ENCODE measurements at regions not wholly inside any gene's neighbourhood (a gene's known extent, or its start where the extent isn't known, plus 50 kb on each side); places are given as distances from the start of the nearest gene placed in this dataset.

- no peak overlapping the region for H2AFZ ChIP-seq (ENCODE audit: low read depth, low read length)
Measured at GRCh38 chr2:54381293-54381692, 74.8 kb upstream of the SPTBN1 start.

GRCh38 chr2:54382601-54383000 is 73.5 kb upstream of the SPTBN1 start:
- Histone ChIP-seq H3K4me1 (ENCODE audit: insufficient read depth, low read length) (peaks cover 31% of the 10 kb centered on the region), H3K27me3 (ENCODE audit: insufficient read depth, low read length) (no peaks in the 10 kb centered on the region), H3K9me3 (ENCODE audit: low read length) (no peaks in the 10 kb centered on the region), H3K36me3 (ENCODE audit: insufficient read depth, low read length) (no peaks in the 10 kb centered on the region), H3K4me3 (ENCODE audit: low read length) (no peak overlapping the region), H2AFZ (ENCODE audit: low read depth, low read length) (no peak overlapping the region)

More at GRCh38 chr2:54381293-54381692, 74.8 kb upstream of the SPTBN1 start:
- Histone ChIP-seq H3K4me1 (ENCODE audit: insufficient read depth, low read length) (peaks cover 31% of the 10 kb centered on the region), H3K36me3 (ENCODE audit: insufficient read depth, low read length) (no peaks in the 10 kb centered on the region), H3K9me3 (ENCODE audit: low read length) (no peaks in the 10 kb centered on the region), H3K27me3 (ENCODE audit: insufficient read depth, low read length) (no peaks in the 10 kb centered on the region), H3K4me3 (ENCODE audit: low read length) (no peak overlapping the region)

GRCh38 chr2:54384301-54385203 is 71.6 kb upstream of the SPTBN1 start:
- Histone ChIP-seq H3K4me3 (ENCODE audit: low read length) (no peak overlapping the region), H2AFZ (ENCODE audit: low read depth, low read length) (peak overlapping the region; percentile 15), H3K9me3 (ENCODE audit: low read length) (no peaks in the 10 kb centered on the region), H3K4me1 (ENCODE audit: insufficient read depth, low read length) (peaks cover 26% of the 10 kb centered on the region), H3K36me3 (ENCODE audit: insufficient read depth, low read length) (no peaks in the 10 kb centered on the region), H3K27me3 (ENCODE audit: insufficient read depth, low read length) (no peaks in the 10 kb centered on the region)

GRCh38 chr2:54385271-54385670 is 70.9 kb upstream of the SPTBN1 start:
- no peak overlapping the region for H2AFZ ChIP-seq (ENCODE audit: low read depth, low read length)
- H3K27me3 ChIP-seq (ENCODE audit: insufficient read depth, low read length) = no peaks in the 10 kb centered on the region
- H3K36me3 ChIP-seq (ENCODE audit: insufficient read depth, low read length) = no peaks in the 10 kb centered on the region
- no peak overlapping the region for H3K4me3 ChIP-seq (ENCODE audit: low read length)
- H3K9me3 ChIP-seq (ENCODE audit: low read length) = no peaks in the 10 kb centered on the region
- peaks cover 21% of the 10 kb centered on the region for H3K4me1 ChIP-seq (ENCODE audit: insufficient read depth, low read length)

GRCh38 chr2:54386585-54386984 is 69.5 kb upstream of the SPTBN1 start:
- Histone ChIP-seq H2AFZ (ENCODE audit: low read depth, low read length) (no peak overlapping the region), H3K4me1 (ENCODE audit: insufficient read depth, low read length) (peaks cover 8% of the 10 kb centered on the region), H3K36me3 (ENCODE audit: insufficient read depth, low read length) (no peaks in the 10 kb centered on the region), H3K9me3 (ENCODE audit: low read length) (no peaks in the 10 kb centered on the region), H3K27me3 (ENCODE audit: insufficient read depth, low read length) (no peaks in the 10 kb centered on the region), H3K4me3 (ENCODE audit: low read length) (no peak overlapping the region)

- no peaks in the 10 kb centered on the region for H3K36me3 ChIP-seq (ENCODE audit: insufficient read depth, low read length)
- H2AFZ ChIP-seq (ENCODE audit: low read depth, low read length) = no peak overlapping the region
- H3K4me3 ChIP-seq (ENCODE audit: low read length) = no peak overlapping the region
- peaks cover 5% of the 10 kb centered on the region for H3K4me1 ChIP-seq (ENCODE audit: insufficient read depth, low read length)
- H3K9me3 ChIP-seq (ENCODE audit: low read length) = no peaks in the 10 kb centered on the region
- H3K27me3 ChIP-seq (ENCODE audit: insufficient read depth, low read length) = no peaks in the 10 kb centered on the region
Measured at GRCh38 chr2:54387059-54387991, 68.8 kb upstream of the SPTBN1 start.

- H3K4me1 ChIP-seq (ENCODE audit: insufficient read depth, low read length) = peaks cover 5% of the 10 kb centered on the region
- no peaks in the 10 kb centered on the region for H3K27me3 ChIP-seq (ENCODE audit: insufficient read depth, low read length)
- no peak overlapping the region for H3K4me3 ChIP-seq (ENCODE audit: low read length)
- no peaks in the 10 kb centered on the region for H3K9me3 ChIP-seq (ENCODE audit: low read length)
- H2AFZ ChIP-seq (ENCODE audit: low read depth, low read length) = no peak overlapping the region
- no peaks in the 10 kb centered on the region for H3K36me3 ChIP-seq (ENCODE audit: insufficient read depth, low read length)
Measured at GRCh38 chr2:54388076-54388475, 68.1 kb upstream of the SPTBN1 start.

- H2AFZ ChIP-seq (ENCODE audit: low read depth, low read length) = no peak overlapping the region
- no peaks in the 10 kb centered on the region for H3K4me1 ChIP-seq (ENCODE audit: insufficient read depth, low read length)
- H3K27me3 ChIP-seq (ENCODE audit: insufficient read depth, low read length) = no peaks in the 10 kb centered on the region
- H3K36me3 ChIP-seq (ENCODE audit: insufficient read depth, low read length) = no peaks in the 10 kb centered on the region
- no peak overlapping the region for H3K4me3 ChIP-seq (ENCODE audit: low read length)
- no peaks in the 10 kb centered on the region for H3K9me3 ChIP-seq (ENCODE audit: low read length)
Measured at GRCh38 chr2:54392555-54393324, 63.4 kb upstream of the SPTBN1 start.

GRCh38 chr2:54394392-54394791 is 61.7 kb upstream of the SPTBN1 start:
- Histone ChIP-seq H3K36me3 (ENCODE audit: insufficient read depth, low read length) (no peaks in the 10 kb centered on the region), H2AFZ (ENCODE audit: low read depth, low read length) (no peak overlapping the region), H3K4me3 (ENCODE audit: low read length) (no peak overlapping the region), H3K4me1 (ENCODE audit: insufficient read depth, low read length) (no peaks in the 10 kb centered on the region), H3K27me3 (ENCODE audit: insufficient read depth, low read length) (no peaks in the 10 kb centered on the region), H3K9me3 (ENCODE audit: low read length) (no peaks in the 10 kb centered on the region)

- Histone ChIP-seq H3K4me1 (ENCODE audit: insufficient read depth, low read length) (no peaks in the 10 kb centered on the region), H3K27me3 (ENCODE audit: insufficient read depth, low read length) (no peaks in the 10 kb centered on the region), H3K9me3 (ENCODE audit: low read length) (no peaks in the 10 kb centered on the region), H3K4me3 (ENCODE audit: low read length) (no peak overlapping the region), H3K36me3 (ENCODE audit: insufficient read depth, low read length) (no peaks in the 10 kb centered on the region), H2AFZ (ENCODE audit: low read depth, low read length) (no peak overlapping the region)
Measured at GRCh38 chr2:54396107-54396506, 60.0 kb upstream of the SPTBN1 start.

- Histone ChIP-seq H2AFZ (ENCODE audit: low read depth, low read length) (no peak overlapping the region), H3K36me3 (ENCODE audit: insufficient read depth, low read length) (no peaks in the 10 kb centered on the region), H3K4me3 (ENCODE audit: low read length) (no peak overlapping the region), H3K27me3 (ENCODE audit: insufficient read depth, low read length) (no peaks in the 10 kb centered on the region), H3K4me1 (ENCODE audit: insufficient read depth, low read length) (no peaks in the 10 kb centered on the region), H3K9me3 (ENCODE audit: low read length) (no peaks in the 10 kb centered on the region)
Measured at GRCh38 chr2:54396798-54397197, 59.3 kb upstream of the SPTBN1 start.

GRCh38 chr2:54397426-54397825 is 58.7 kb upstream of the SPTBN1 start:
- Histone ChIP-seq H3K4me1 (ENCODE audit: insufficient read depth, low read length) (no peaks in the 10 kb centered on the region), H3K27me3 (ENCODE audit: insufficient read depth, low read length) (no peaks in the 10 kb centered on the region), H3K9me3 (ENCODE audit: low read length) (no peaks in the 10 kb centered on the region), H2AFZ (ENCODE audit: low read depth, low read length) (no peak overlapping the region), H3K4me3 (ENCODE audit: low read length) (no peak overlapping the region), H3K36me3 (ENCODE audit: insufficient read depth, low read length) (no peaks in the 10 kb centered on the region)

Measured in neuron (in vitro differentiated cells).